WERI-Rb-1 (cell line): ENCODE measurements at regions not wholly inside any gene's neighbourhood (a gene's known extent, or its start where the extent isn't known, plus 50 kb on each side); places are given as distances from the start of the nearest gene placed in this dataset.

Experiments
- DNase-seq: peaks from one replicate; pipeline ENCODE4 v3.0.0-alpha.2; 2020
- H3K27ac ChIP-seq: fragments of 250-450 bp; sonication (Bioruptor Pico); 2 replicates; pipeline ENCODE4 v1.5.1; 2020; ENCODE audit warnings: mild to moderate bottlenecking, moderate library complexity
- H3K27me3 ChIP-seq: fragments of 250-450 bp; sonication (Bioruptor Pico); 2 replicates; pipeline ENCODE4 v1.5.1; 2021; ENCODE audit warnings: mild to moderate bottlenecking, low read depth, moderate library complexity; ENCODE audit not compliant: insufficient read depth, severe bottlenecking
- H3K36me3 ChIP-seq: fragments of 250-450 bp; sonication (Bioruptor Pico); 2 replicates; pipeline ENCODE4 v1.5.1; 2020; ENCODE audit warnings: mild to moderate bottlenecking, moderate library complexity
- H3K4me3 ChIP-seq: 2 replicates; pipeline ENCODE4 v1.5.1; 2011; ENCODE audit warnings: low read depth, mild to moderate bottlenecking, control low read depth, low read length
- H3K9me3 ChIP-seq: fragments of 250-450 bp; sonication (Bioruptor Pico); 2 replicates; pipeline ENCODE4 v1.5.1; 2021; ENCODE audit warnings: mild to moderate bottlenecking, moderate library complexity; ENCODE audit not compliant: severe bottlenecking
- TF ChIP-seq, protein P1 (sequence below): IDR thresholded peaks from 2 replicates; pipeline ENCODE4 v1.5.1; 2011; ENCODE audit warnings: low read depth, mild to moderate bottlenecking, control low read depth, inconsistent platforms, low read length

DNA sequence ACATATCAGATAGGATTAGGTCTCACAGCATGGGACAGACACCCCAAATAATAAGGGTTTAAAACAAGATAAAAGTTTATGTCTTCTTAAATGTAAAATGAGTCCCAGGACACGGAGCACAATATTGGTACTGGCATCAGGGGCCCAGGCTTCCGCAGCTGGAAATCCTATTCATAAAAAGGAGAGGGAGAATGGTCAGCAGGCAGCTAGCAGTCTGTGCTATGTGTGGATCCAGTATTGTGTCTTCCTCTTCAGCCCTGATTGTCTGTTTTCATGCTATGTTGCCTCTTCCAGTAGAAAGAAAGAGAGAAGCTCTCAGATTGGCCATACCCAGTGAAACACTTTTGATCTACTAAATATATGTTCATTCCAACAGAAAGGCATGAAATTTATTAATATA lies 319.3 kb upstream of the SLCO3A1 start:
- Histone ChIP-seq H3K4me3 (no peak overlapping the region), H3K36me3 (no peaks in the 10 kb centered on the region), H3K9me3 (no peaks in the 10 kb centered on the region), H3K27ac (no peak overlapping the region), H3K27me3 (peaks cover 60% of the 10 kb centered on the region)
- DNase-seq: no peak
- TF ChIP-seq, protein P1, sequence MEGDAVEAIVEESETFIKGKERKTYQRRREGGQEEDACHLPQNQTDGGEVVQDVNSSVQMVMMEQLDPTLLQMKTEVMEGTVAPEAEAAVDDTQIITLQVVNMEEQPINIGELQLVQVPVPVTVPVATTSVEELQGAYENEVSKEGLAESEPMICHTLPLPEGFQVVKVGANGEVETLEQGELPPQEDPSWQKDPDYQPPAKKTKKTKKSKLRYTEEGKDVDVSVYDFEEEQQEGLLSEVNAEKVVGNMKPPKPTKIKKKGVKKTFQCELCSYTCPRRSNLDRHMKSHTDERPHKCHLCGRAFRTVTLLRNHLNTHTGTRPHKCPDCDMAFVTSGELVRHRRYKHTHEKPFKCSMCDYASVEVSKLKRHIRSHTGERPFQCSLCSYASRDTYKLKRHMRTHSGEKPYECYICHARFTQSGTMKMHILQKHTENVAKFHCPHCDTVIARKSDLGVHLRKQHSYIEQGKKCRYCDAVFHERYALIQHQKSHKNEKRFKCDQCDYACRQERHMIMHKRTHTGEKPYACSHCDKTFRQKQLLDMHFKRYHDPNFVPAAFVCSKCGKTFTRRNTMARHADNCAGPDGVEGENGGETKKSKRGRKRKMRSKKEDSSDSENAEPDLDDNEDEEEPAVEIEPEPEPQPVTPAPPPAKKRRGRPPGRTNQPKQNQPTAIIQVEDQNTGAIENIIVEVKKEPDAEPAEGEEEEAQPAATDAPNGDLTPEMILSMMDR: no peak

GRCh38 chr15:91534976-91535375 lies 318.5 kb upstream of the SLCO3A1 start:
- H3K27ac ChIP-seq: no peak overlapping the region
- H3K9me3 ChIP-seq: no peaks in the 10 kb centered on the region
- peaks cover 54% of the 10 kb centered on the region for H3K27me3 ChIP-seq
- H3K4me3 ChIP-seq: no peak overlapping the region
- TF ChIP-seq, protein P1: no peak
- no peak for DNase-seq
- no peaks in the 10 kb centered on the region for H3K36me3 ChIP-seq

- H3K4me3 ChIP-seq: no peak overlapping the region
- peaks cover 54% of the 10 kb centered on the region for H3K27me3 ChIP-seq
- H3K27ac ChIP-seq: no peak overlapping the region
- H3K9me3 ChIP-seq: no peaks in the 10 kb centered on the region
- TF ChIP-seq, protein P1: no peak
- DNase-seq: no peak
- H3K36me3 ChIP-seq: no peaks in the 10 kb centered on the region
Measured at GRCh38 chr15:91535856-91536500, 317.5 kb upstream of the SLCO3A1 start.

GRCh38 chr15:91537856-91538255 lies 315.7 kb upstream of the SLCO3A1 start:
- no peak for DNase-seq
- H3K4me3 ChIP-seq: no peak overlapping the region
- TF ChIP-seq, protein P1: no peak
- no peak overlapping the region for H3K27ac ChIP-seq
- H3K27me3 ChIP-seq: peaks cover 54% of the 10 kb centered on the region
- no peaks in the 10 kb centered on the region for H3K36me3 ChIP-seq
- no peaks in the 10 kb centered on the region for H3K9me3 ChIP-seq

DNA sequence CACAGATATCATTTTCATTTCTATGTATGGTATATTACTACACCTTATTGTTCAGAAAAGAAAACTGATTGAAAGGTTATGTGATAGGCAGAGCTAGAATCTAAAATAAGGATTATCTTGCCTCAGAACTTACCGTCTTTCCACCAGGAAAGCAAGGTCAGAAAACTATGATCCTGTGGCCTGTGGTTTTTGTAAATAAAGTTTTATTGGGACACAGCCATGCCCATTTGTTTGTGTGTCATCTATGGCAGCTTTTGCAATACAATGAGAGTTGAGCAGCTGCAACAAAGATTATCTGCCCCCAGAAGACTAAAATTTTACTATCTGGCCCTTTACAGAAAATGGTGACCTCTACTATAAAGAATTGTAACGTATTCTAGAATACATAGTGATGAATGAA lies 314.7 kb upstream of the SLCO3A1 start:
- TF ChIP-seq, protein P1: no peak
- Histone ChIP-seq H3K36me3 (no peaks in the 10 kb centered on the region), H3K27me3 (peaks cover 56% of the 10 kb centered on the region), H3K9me3 (no peaks in the 10 kb centered on the region), H3K27ac (no peak overlapping the region), H3K4me3 (no peak overlapping the region)
- DNase-seq: no peak

DNA sequence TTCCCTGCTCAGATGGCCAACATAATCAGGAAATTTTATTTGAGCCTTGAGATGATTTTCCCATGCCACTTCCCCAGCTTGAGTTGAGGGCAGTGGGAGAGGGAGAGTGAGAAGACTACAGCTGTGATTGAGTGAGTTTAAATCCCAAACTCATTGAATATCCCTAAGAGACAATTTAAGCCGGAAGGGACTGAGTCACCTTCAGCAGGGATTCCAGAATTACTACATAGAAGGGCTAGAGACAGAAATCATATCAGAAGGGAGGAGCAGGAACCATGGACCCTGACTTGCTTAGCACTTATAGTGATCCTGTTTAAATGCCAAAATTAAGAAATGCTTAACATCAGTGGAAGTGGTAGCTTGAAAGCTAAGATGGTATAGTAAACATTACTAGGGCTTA lies 312.2 kb upstream of the SLCO3A1 start:
- Histone ChIP-seq H3K36me3 (no peaks in the 10 kb centered on the region), H3K27me3 (peaks cover 63% of the 10 kb centered on the region)
- TF ChIP-seq, protein P1: no peak

More for the DNA sequence above, 312.2 kb upstream of the SLCO3A1 start:
- DNase-seq: no peak
- H3K4me3 ChIP-seq: no peak overlapping the region
- no peak overlapping the region for H3K27ac ChIP-seq
- no peaks in the 10 kb centered on the region for H3K9me3 ChIP-seq
